22Rv1 (cell line): ENCODE measurements at regions not wholly inside any gene's neighbourhood (a gene's known extent, or its start where the extent isn't known, plus 50 kb on each side); places are given as distances from the start of the nearest gene placed in this dataset.

Source experiments
- ZFX ChIP-seq: fragments of 450-650 bp; IDR thresholded peaks from 2 replicates; pipeline ENCODE4 v1.6.1; 2017; ENCODE audit warnings: antibody characterized with exemption, borderline replicate concordance
- TF ChIP-seq, protein P1 (sequence below): fragments of 450-650 bp; IDR thresholded peaks from 2 replicates; pipeline ENCODE4 v1.5.1; 2017; ENCODE audit warnings: mild to moderate bottlenecking

DNA sequence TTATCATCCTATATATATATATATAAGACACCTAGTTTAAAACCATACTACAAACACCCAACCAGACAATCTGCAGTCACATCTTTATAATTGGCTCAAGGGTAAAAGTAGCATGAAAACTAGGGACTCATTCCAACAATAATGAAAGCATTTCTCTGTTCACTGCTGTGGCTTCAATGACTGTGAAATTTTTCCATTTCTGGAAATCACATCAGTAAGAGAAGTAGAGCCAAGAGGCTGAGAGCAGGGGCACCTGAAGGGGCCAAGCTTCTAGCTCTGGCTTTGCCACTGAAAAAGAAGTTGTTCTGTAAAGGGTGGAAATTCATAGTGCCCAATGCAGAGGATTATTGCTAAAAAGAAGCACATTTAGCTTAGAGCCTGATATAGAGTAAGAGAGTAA is 158.6 kb upstream of the GLI3 start:
- TF ChIP-seq, protein P1, sequence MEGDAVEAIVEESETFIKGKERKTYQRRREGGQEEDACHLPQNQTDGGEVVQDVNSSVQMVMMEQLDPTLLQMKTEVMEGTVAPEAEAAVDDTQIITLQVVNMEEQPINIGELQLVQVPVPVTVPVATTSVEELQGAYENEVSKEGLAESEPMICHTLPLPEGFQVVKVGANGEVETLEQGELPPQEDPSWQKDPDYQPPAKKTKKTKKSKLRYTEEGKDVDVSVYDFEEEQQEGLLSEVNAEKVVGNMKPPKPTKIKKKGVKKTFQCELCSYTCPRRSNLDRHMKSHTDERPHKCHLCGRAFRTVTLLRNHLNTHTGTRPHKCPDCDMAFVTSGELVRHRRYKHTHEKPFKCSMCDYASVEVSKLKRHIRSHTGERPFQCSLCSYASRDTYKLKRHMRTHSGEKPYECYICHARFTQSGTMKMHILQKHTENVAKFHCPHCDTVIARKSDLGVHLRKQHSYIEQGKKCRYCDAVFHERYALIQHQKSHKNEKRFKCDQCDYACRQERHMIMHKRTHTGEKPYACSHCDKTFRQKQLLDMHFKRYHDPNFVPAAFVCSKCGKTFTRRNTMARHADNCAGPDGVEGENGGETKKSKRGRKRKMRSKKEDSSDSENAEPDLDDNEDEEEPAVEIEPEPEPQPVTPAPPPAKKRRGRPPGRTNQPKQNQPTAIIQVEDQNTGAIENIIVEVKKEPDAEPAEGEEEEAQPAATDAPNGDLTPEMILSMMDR, result no peak
- no peak for TF ChIP-seq ZFX
